DND-41 (cell line): ENCODE measurements at regions not wholly inside any gene's neighbourhood (a gene's known extent, or its start where the extent isn't known, plus 50 kb on each side); places are given as distances from the start of the nearest gene placed in this dataset.

Source experiments
- EZH2 ChIP-seq: IDR thresholded peaks from 3 replicates; pipeline ENCODE4 v1.6.1; 2012; ENCODE audit warnings: borderline replicate concordance, low read depth, mild to moderate bottlenecking, moderate library complexity, low read length, inconsistent platforms; ENCODE audit not compliant: severe bottlenecking
- TF ChIP-seq, protein P1 (sequence below): IDR thresholded peaks from 2 replicates; pipeline ENCODE4 v1.5.1; 2012; ENCODE audit warnings: borderline replicate concordance, low read length, moderate library complexity, mild to moderate bottlenecking; ENCODE audit not compliant: poor library complexity, severe bottlenecking; ENCODE audit errors: extremely low read depth

DNA sequence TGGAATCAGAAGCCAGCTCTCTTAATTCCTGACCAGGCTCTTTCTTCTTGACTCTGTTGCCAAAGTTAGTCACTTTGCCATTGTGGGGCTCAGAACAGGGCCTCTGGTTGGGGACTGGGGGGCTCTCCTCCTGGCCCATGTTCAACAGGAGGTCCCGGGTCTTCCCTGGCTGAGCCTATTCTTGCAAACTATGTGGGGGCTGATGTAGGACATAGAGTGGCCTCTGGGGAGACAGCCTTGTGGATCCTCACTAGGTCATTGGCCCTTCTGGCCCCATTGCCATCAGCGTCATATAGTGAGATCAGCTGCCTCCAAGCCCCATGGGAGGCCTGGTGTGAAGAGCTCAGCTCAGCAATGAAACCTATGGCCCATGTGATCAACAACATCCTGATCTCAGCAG is 77.6 kb upstream of the LEP start:
- TF ChIP-seq, protein P1, sequence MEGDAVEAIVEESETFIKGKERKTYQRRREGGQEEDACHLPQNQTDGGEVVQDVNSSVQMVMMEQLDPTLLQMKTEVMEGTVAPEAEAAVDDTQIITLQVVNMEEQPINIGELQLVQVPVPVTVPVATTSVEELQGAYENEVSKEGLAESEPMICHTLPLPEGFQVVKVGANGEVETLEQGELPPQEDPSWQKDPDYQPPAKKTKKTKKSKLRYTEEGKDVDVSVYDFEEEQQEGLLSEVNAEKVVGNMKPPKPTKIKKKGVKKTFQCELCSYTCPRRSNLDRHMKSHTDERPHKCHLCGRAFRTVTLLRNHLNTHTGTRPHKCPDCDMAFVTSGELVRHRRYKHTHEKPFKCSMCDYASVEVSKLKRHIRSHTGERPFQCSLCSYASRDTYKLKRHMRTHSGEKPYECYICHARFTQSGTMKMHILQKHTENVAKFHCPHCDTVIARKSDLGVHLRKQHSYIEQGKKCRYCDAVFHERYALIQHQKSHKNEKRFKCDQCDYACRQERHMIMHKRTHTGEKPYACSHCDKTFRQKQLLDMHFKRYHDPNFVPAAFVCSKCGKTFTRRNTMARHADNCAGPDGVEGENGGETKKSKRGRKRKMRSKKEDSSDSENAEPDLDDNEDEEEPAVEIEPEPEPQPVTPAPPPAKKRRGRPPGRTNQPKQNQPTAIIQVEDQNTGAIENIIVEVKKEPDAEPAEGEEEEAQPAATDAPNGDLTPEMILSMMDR, result no peak
- no peak for TF ChIP-seq EZH2
